ENCODE measurements at regions not wholly inside any gene's neighbourhood (a gene's known extent, or its start where the extent isn't known, plus 50 kb on each side); places are given as distances from the start of the nearest gene placed in this dataset.

DNA sequence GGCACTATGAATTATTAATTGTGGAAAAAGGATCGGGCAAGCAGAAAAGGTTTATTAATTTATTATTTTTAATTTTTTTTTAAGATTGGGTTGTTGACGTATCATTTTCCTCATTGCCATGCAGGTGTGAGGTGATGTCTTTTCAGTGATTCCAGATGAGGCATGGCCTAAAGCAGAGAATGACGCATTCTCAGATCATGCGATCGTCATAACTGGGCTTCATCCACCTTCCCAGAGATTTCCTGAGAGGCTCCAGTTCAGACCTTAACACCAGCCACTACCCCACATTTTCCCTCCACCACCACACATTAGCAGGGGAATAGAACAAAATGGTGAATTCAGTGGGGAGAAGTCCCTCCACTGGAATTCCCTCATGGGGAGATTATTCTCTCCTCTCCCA is 518.4 kb upstream of the SPHKAP start:
- TF ChIP-seq, protein P1, sequence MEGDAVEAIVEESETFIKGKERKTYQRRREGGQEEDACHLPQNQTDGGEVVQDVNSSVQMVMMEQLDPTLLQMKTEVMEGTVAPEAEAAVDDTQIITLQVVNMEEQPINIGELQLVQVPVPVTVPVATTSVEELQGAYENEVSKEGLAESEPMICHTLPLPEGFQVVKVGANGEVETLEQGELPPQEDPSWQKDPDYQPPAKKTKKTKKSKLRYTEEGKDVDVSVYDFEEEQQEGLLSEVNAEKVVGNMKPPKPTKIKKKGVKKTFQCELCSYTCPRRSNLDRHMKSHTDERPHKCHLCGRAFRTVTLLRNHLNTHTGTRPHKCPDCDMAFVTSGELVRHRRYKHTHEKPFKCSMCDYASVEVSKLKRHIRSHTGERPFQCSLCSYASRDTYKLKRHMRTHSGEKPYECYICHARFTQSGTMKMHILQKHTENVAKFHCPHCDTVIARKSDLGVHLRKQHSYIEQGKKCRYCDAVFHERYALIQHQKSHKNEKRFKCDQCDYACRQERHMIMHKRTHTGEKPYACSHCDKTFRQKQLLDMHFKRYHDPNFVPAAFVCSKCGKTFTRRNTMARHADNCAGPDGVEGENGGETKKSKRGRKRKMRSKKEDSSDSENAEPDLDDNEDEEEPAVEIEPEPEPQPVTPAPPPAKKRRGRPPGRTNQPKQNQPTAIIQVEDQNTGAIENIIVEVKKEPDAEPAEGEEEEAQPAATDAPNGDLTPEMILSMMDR (IDR thresholded peaks at IDR 0.05) = no peak
- no peak for TF ChIP-seq POLR2AphosphoS5 (IDR thresholded peaks at IDR 0.05; ENCODE audit: insufficient read depth in 1 of 2, low read depth in 1 of 2)

All from vagina (tissue), 2 donors.